GM18951 (cell line): ENCODE measurements at regions not wholly inside any gene's neighbourhood (a gene's known extent, or its start where the extent isn't known, plus 50 kb on each side); places are given as distances from the start of the nearest gene placed in this dataset.
A peak's percentile ranks its signal among the peaks of the same experiment; 100 is the strongest.

Experiments
- POLR2A ChIP-seq: IDR thresholded peaks from 4 replicates; pipeline ENCODE4 v1.6.1; 2011; ENCODE audit warnings: mild to moderate bottlenecking; ENCODE audit not compliant: insufficient read length, insufficient read depth; ENCODE audit errors: extremely low read depth
- in situ Hi-C: fragments of 300-500 bp; cut with MboI; formaldehyde crosslinking; loops from one replicate; pipeline ENCODE4 v1.12.0; 2022; ENCODE audit warnings: low sequenced_read_pairs, mixed read lengths, inconsistent platforms; ENCODE audit not compliant: unreplicated experiment

DNA sequence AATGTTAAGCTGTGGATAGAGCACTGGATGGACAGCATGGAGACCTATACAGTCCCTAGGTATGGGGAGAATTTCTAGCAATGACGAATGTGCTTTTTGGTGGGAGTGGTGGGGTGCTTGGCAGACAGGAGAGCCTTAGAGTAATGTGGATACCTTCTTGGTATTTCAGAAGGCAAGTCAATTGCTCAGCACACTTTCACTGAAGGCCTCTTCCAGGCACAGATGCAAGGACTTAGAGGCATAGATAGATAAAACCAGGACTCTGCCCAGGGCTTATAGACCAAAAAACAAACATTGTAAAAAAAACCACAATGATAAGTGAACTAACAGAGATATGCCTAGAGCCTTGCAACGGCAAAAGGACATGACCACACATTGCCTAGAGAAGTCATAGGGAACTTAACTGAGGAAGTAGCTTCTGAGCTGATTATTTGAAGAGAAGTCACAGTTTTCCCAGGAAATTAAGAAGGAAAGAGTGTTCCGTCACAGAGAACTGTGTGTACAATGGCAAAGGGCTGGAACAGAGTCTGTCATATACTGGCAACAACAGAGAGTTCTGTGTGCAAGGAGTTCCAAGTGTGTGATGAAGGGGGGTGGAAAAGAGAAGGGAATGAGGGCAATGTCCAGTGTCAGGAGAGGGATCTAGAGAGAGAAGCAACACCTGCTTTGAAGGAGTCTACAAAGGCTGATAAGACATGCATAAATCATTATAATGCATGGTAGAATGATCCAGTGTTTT lies 65.9 kb upstream of the PICALM start:
- in situ Hi-C loops, result no loop called here
- no peak for TF ChIP-seq POLR2A

DNA sequence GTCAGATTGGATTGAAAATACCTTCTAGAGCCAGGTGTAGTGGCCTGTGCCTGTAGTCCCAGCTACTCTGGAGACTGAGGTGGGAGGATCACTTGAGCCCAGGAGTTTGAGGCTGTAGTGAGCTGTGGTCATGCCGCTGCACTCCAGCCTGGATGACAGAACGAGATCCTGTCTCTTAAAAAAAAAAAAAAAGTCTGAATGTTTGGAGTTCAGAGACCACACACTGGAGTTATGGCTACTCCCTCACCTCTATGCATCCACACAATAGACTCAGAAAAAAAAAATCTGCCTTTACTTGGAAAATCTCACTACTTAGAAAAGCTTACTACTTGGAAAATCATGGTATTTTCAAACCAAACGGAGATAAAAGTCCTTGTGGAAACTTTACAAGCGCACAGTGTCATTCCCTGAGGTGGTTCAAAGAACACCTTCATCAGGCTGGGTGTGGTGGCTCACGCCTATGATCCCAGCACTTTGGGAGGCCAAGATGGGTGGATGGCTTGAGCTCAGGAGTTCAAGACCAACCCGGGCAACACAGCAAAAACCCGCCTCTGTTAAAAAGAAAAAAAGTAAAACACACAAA lies 63.9 kb upstream of the PICALM start:
- in situ Hi-C loops, result no loop called here
- TF ChIP-seq POLR2A, result no peak

DNA sequence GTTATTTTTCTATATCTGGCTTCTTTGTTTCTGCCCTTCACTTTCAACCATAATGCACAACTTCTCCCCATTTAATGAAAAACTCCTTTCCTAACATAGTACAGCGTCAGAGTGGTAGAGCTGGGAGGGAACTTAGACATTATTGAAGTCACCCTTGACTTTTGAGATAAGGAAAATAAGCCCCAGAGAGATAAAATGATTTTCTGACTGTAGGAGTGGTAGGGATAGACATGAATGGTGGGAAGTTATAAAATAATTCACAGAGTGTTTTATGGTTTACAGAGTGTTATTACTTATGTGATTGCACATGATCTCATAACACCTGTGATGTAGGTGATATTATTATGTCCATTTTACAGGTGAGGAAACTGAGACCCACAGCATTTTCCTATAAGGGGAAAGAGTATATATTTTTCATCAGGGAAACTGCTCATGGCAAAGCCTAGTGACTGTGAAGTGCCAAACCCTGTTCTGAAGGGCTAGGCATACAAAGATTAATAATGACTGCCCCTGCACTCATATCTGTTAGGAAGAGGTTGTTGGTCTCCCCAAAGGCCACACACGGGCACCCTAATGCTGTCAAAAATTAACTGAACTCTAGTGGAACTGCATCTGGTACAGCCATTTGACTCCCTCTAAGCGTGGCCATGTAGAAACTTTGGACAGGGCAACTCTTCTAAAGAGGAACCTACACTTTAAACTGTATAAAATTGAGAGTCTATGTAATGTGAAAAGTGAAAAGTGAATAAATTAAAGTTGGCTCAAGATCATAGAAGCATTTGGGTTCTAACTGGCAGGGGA lies 61.1 kb upstream of the PICALM start:
- TF ChIP-seq POLR2A, result no peak
- in situ Hi-C loops, result no loop called here

DNA sequence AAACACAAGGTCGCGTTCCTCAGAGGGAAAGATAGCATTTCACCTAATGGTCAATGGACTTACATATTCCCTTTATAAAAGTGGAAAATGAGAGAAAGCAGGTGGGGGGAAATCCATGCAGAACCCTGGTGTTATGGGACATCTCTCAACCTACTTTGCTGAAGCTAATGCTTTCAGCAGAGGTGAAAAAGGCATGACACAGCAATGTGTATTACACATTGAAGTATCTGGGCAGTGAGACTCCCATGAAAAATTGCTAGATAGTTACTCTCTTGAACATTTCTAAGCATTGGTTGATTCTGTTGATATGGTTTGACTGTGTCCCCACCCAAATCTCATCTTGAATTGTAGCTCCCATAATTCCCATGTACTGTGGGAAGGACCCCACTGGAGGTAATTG lies 60.0 kb upstream of the PICALM start:
- in situ Hi-C loops, result no loop called here

DNA sequence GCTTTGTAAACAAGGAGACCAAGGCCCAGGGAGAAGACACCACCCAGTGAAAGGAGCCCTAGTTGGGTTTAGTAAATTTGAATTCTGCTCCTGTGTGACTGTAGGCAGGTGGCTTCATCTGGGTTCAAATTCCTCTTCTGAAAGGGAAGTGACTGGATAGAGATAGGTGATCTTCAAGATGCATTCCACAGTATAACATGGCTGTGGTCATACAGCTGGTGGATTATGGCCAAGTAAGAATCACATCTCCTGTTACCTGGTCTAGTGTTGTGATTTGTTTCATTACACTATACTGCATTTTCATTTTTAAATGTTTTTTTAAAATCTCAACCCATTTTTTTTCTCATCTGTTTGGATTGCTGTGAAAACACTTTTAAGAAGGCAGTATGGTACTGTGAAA lies 58.0 kb upstream of the PICALM start:
- in situ Hi-C loops, result no loop called here

More for the DNA sequence above, 60.0 kb upstream of the PICALM start:
- TF ChIP-seq POLR2A, result no peak

DNA sequence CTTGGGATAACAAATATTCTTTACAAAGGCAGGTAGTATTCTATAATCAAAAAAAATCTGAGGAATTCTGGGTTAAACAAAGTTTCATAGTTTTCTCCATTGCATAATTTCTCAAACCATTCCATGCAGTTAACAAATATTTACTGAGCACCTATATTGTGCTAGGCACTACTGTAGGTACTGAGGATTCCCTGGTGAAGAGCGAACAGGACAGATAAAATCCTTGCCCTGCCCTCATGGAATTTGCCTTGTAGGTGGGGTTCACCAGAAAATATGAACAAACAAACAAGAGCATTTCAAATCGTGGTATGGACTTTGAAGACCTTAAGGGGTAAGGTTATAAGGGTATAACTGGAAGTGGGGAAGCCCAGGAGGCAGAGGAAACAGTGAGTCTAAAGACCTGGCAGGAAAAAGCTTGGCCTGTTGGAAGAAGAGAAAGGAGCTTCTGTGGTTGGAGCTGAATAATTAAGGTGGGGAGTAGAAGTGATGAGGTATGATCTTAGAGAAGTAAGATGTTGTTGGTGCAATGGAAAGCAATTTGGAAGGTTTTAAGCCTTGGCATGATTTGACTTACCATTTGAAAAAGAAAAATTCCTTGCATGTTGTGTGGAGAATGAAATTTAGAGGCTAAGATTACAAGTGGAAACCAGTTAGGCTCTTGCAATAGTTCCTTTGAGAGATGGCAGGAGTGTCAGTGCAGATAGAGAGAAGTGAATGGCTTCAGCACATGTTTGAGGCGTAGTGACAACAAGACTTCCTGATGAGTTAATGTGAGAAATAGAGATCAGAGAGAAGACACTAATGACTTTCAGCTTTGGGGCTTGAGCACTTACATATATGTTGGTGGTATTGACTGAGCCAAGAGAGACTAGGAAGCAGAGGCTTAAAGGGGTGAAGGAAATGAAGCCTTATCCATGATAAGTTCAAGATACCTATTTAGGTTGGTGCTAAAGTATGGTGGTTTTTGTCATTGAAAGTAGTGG lies 55.7 kb upstream of the PICALM start:
- TF ChIP-seq POLR2A, result no peak
- in situ Hi-C loops, result no loop called here

More for the DNA sequence above, 58.0 kb upstream of the PICALM start:
- TF ChIP-seq POLR2A, result no peak

DNA sequence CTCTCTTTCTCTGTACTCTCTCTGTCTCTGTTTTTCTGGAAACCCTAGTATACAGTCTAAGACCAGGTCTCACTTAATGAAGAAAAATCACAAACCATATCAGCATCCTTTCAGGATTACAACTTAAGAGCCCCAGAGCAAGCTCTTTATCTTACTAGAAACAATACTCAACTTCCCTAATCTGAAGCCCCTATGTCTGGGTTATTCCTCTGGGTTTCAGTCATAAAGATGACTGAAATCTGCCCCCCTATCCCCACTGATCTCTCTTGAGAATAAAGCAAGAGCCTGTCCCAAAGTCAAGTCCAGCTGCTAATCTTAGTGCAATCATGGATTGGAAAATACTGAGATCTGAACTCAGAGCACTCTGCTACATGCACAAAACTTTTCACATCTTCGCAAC lies 53.9 kb upstream of the PICALM start:
- no peak for TF ChIP-seq POLR2A
- in situ Hi-C loops, result no loop called here

DNA sequence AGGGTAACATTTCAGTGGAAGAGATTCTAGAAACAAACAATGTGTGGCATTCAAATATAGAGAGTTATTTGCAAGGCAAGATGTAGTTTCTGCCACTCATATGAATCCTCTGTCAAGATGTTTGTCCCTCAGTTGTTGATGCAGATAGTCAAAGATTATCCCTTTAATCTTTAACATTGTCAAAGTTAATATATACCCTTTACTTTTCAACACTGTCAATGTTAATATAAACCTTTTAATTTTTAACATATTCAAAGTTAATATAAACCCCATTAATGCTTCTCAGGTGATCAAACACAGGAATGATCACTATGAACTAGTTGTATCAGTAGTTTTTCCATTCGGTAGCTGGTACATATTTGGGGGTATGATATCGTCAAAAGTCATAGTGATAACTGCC lies 51.9 kb upstream of the PICALM start:
- TF ChIP-seq POLR2A, result peak; percentile 24
- in situ Hi-C loops, result no loop called here

DNA sequence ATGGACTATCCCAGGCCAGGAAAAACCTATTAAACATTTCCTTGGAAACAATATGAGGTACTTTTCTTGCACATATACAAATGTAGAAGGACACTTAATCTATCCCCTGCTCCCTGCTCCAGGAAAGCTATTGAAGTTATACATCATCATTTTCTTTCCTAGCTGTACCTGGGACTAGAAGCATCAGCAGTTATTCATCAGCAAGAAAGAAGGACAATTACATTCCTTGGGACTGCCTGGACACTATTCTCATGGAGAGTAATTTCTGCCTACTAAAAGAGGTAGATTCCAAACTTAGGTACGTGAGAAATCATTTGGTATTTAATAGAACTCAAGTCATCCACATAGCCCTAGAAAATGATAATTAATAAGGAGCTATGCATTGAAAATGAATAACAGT lies 51.0 kb upstream of the PICALM start:
- no peak for TF ChIP-seq POLR2A
- in situ Hi-C loops, result no loop called here

DNA sequence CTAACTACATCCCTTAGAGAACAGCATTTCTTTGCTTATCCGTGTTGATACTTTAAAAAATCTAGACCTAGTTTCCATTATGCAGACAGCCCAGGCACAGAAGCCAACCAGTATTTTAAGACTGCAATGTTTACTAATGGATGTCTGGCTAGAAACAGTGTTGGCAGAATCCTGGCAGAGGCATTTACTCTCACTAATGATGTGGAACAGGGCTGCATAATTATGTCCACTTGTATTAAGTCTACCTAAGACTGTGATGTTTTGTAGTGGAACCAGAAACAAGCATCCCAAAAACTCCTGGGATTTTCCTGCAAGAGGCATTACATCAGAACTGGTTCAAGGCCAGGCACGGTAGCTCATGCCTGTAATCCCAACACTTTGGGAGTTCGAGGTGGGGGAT lies 50.2 kb upstream of the PICALM start:
- no peak for TF ChIP-seq POLR2A
- in situ Hi-C loops, result no loop called here
